ENCODE measurements at regions not wholly inside any gene's neighbourhood (a gene's known extent, or its start where the extent isn't known, plus 50 kb on each side); places are given as distances from the start of the nearest gene placed in this dataset.

- POLR2A ChIA-PET, result no interaction called here
These were observed 72.3 kb upstream of the CD2AP start for GRCh38 chr6:47405273-47405672.

DNA sequence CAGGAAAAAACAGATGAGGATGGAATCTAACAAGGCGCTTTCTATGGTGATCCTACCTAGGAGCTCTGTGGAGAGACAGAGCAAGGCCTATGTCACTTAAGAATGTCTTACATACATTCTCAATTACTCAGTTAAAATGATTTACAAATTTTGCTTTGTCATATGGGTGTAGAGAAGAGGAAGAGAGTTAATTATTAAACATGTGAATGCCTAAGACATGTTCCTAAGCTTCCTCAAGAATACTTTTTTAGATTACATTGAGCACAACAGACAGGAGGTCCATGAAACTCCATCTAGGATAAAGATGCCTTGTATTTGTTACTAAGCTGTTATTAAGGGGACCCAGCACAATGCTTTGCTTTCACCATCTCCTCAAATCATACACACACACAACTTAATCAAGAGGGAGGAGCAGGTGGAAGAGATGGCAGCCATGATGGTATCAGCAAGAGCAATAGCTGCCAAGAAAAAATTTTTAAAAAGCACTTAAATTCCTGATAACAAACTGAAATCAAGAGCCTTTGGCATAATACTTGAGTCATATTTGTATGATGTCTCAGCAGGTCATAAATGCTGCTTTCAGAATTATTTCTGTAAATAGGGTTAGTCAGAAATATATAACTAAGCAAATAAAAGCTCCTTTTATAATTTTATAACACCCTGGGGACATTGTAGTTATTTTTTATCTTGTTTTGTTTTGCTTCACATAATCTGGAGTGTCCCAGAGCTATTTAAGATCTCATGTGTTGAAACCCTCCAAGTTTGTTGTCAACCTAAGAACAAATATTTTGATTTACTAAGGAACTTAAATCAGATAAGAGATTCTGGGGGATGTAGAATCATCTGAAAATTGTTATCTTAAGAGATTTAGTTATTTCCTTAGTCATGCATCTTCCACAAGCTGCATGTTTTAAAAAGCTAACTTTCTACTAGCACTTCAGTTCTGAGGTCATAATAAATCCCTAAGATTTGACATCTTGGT lies 70.0 kb upstream of the CD2AP start:
- no peaks in the 10 kb centered on the region for H3K79me2 ChIP-seq (ENCODE audit: insufficient read depth)
- no peak for TF ChIP-seq RXRA (IDR thresholded peaks at IDR 0.05; ENCODE audit: borderline replicate concordance, low read depth)
- TF ChIP-seq POLR2AphosphoS5 (IDR thresholded peaks at IDR 0.05; ENCODE audit: low read depth, low read length), result no peak
- TF ChIP-seq IRF3 (IDR thresholded peaks at IDR 0.05; ENCODE audit: low read depth, low read length), result no peak
- no peak for TF ChIP-seq GATA2 (CRISPR knock-in tag; IDR thresholded peaks at IDR 0.05)
- TF ChIP-seq RAD21 (IDR thresholded peaks at IDR 0.05; ENCODE audit: low read length), result no peak
- no peak for TF ChIP-seq TAF1 (IDR thresholded peaks at IDR 0.05; ENCODE audit: borderline replicate concordance, low read depth, low read length)
- no peak for TF ChIP-seq CHD2 (IDR thresholded peaks at IDR 0.05; ENCODE audit: low read length, partially characterized antibody)
- no peak for TF ChIP-seq TEAD4 (IDR thresholded peaks at IDR 0.05; ENCODE audit: borderline replicate concordance, insufficient read depth)
- TF ChIP-seq, protein P1, sequence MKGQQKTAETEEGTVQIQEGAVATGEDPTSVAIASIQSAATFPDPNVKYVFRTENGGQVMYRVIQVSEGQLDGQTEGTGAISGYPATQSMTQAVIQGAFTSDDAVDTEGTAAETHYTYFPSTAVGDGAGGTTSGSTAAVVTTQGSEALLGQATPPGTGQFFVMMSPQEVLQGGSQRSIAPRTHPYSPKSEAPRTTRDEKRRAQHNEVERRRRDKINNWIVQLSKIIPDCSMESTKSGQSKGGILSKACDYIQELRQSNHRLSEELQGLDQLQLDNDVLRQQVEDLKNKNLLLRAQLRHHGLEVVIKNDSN (IDR thresholded peaks at IDR 0.05; ENCODE audit: borderline replicate concordance, low read depth), result no peak
- no peak for TF ChIP-seq GABPA (IDR thresholded peaks at IDR 0.05; ENCODE audit: low read depth)
- TF ChIP-seq FOXM1 (IDR thresholded peaks at IDR 0.05; ENCODE audit: low read depth), result no peak
- TF ChIP-seq MXI1 (IDR thresholded peaks at IDR 0.05; ENCODE audit: low read depth, low read length), result no peak
- TF ChIP-seq SMC3 (IDR thresholded peaks at IDR 0.05; ENCODE audit: low read depth, low read length), result no peak
- no peak for TF ChIP-seq NFIC (IDR thresholded peaks at IDR 0.05; ENCODE audit: borderline replicate concordance)
- no peak for TF ChIP-seq EZH2phosphoT487 (IDR thresholded peaks at IDR 0.05; ENCODE audit: borderline replicate concordance, low read depth)
- TF ChIP-seq, protein P2, sequence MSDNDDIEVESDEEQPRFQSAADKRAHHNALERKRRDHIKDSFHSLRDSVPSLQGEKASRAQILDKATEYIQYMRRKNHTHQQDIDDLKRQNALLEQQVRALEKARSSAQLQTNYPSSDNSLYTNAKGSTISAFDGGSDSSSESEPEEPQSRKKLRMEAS (IDR thresholded peaks at IDR 0.05; ENCODE audit: low read depth), result no peak
- no peak for TF ChIP-seq JUND (IDR thresholded peaks at IDR 0.05)
- TF ChIP-seq, protein P3, sequence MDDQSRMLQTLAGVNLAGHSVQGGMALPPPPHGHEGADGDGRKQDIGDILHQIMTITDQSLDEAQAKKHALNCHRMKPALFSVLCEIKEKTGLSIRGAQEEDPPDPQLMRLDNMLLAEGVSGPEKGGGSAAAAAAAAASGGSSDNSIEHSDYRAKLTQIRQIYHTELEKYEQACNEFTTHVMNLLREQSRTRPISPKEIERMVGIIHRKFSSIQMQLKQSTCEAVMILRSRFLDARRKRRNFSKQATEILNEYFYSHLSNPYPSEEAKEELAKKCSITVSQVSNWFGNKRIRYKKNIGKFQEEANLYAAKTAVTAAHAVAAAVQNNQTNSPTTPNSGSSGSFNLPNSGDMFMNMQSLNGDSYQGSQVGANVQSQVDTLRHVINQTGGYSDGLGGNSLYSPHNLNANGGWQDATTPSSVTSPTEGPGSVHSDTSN (IDR thresholded peaks at IDR 0.05), result no peak

More at GRCh38 chr6:47405273-47405672, 72.3 kb upstream of the CD2AP start:
- no peaks in the 10 kb centered on the region for H4K20me1 ChIP-seq (ENCODE audit: insufficient read depth)
- H3K4me1 ChIP-seq (ENCODE audit: control insufficient read depth in 1 of 2, insufficient read depth in 2 of 2, low read depth in 1 of 2, low read length in 1 of 2), result no peaks in the 10 kb centered on the region
- H3F3A ChIP-seq (replicated peaks; ENCODE audit: insufficient read depth), result no peaks in the 10 kb centered on the region
- DNase-seq, result no peak
- no peaks in the 10 kb centered on the region for H3K9me2 ChIP-seq
- no peak overlapping the region for H3K9ac ChIP-seq
- no peak overlapping the region for H3K4me3 ChIP-seq (ENCODE audit: low read depth in 2 of 2, low read length in 1 of 2)
- 15% methylated on average over 5 of the region's 5 CpGs for WGBS (ENCODE audit: low lambda C conversion rate)
- no peaks in the 10 kb centered on the region; the same call in 1 of the 2 replicates for H3K27me3 ChIP-seq (ENCODE audit: insufficient read depth)
- no peaks in the 10 kb centered on the region for H3K79me2 ChIP-seq (ENCODE audit: insufficient read depth)
- TF ChIP-seq YY1 (IDR thresholded peaks at IDR 0.05; ENCODE audit: low read depth) (no peak), MXI1 (IDR thresholded peaks at IDR 0.05; ENCODE audit: low read depth, low read length) (no peak), FOSL2 (IDR thresholded peaks at IDR 0.05; ENCODE audit: borderline replicate concordance, low read depth) (no peak), GABPA (IDR thresholded peaks at IDR 0.05; ENCODE audit: low read depth) (no peak), TEAD4 (IDR thresholded peaks at IDR 0.05; ENCODE audit: borderline replicate concordance, insufficient read depth) (no peak)
- TF ChIP-seq, protein P4, sequence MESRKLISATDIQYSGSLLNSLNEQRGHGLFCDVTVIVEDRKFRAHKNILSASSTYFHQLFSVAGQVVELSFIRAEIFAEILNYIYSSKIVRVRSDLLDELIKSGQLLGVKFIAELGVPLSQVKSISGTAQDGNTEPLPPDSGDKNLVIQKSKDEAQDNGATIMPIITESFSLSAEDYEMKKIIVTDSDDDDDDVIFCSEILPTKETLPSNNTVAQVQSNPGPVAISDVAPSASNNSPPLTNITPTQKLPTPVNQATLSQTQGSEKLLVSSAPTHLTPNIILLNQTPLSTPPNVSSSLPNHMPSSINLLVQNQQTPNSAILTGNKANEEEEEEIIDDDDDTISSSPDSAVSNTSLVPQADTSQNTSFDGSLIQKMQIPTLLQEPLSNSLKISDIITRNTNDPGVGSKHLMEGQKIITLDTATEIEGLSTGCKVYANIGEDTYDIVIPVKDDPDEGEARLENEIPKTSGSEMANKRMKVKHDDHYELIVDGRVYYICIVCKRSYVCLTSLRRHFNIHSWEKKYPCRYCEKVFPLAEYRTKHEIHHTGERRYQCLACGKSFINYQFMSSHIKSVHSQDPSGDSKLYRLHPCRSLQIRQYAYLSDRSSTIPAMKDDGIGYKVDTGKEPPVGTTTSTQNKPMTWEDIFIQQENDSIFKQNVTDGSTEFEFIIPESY (IDR thresholded peaks at IDR 0.05; ENCODE audit: borderline replicate concordance, low read depth), result no peak
- H2AFZ ChIP-seq (ENCODE audit: low read depth), result no peak overlapping the region
- H3K9me3 ChIP-seq, result no peaks in the 10 kb centered on the region
- no peaks in the 10 kb centered on the region for H3K36me3 ChIP-seq (replicated peaks in 1 of 2; ENCODE audit: control insufficient read depth in 1 of 2, insufficient read depth in 2 of 2, low read length in 1 of 2)
- CTCF ChIA-PET, result interaction anchor here (2.2 kb wide), 1 partner anchor 8 kb away, joined by 12 read pairs; no protein-coding TSS in a partner anchor
- H3K27ac ChIP-seq (ENCODE audit: low read depth in 2 of 2, low read length in 1 of 2), result no peak overlapping the region
- no peak overlapping the region for H3K4me2 ChIP-seq

More for the DNA sequence above, 70.0 kb upstream of the CD2AP start:
- Histone ChIP-seq H3K9ac (no peak overlapping the region), H3K9me3 (no peaks in the 10 kb centered on the region), H3F3A (replicated peaks; ENCODE audit: insufficient read depth) (no peaks in the 10 kb centered on the region), H2AFZ (ENCODE audit: low read depth) (no peak overlapping the region), H3K4me3 (ENCODE audit: low read depth in 2 of 2, low read length in 1 of 2) (no peak overlapping the region), H3K27ac (ENCODE audit: low read depth in 2 of 2, low read length in 1 of 2) (no peak overlapping the region), H3K27me3 (ENCODE audit: insufficient read depth) (peaks cover 4% of the 10 kb centered on the region; the same call in 1 of the 2 replicates), H3K4me2 (no peak overlapping the region), H3K36me3 (replicated peaks in 1 of 2; ENCODE audit: control insufficient read depth in 1 of 2, insufficient read depth in 2 of 2, low read length in 1 of 2) (no peaks in the 10 kb centered on the region), H3K4me1 (ENCODE audit: control insufficient read depth in 1 of 2, insufficient read depth in 2 of 2, low read depth in 1 of 2, low read length in 1 of 2) (no peaks in the 10 kb centered on the region), H3K9me2 (no peaks in the 10 kb centered on the region), H4K20me1 (ENCODE audit: insufficient read depth) (no peaks in the 10 kb centered on the region)
- ChIA-PET CTCF (interaction anchor here (1.3 to 1.5 kb wide), 3 partner anchors 16 to 381 kb away, joined by 3 to 5 read pairs (median 3); no protein-coding TSS in a partner anchor), POLR2A (no interaction called here)
- 45% methylated on average over 1 of the region's 1 CpG for WGBS (ENCODE audit: low lambda C conversion rate)
- DNase-seq, result no peak
